ENCODE measurements at regions not wholly inside any gene's neighbourhood (a gene's known extent, or its start where the extent isn't known, plus 50 kb on each side); places are given as distances from the start of the nearest gene placed in this dataset.

DNA sequence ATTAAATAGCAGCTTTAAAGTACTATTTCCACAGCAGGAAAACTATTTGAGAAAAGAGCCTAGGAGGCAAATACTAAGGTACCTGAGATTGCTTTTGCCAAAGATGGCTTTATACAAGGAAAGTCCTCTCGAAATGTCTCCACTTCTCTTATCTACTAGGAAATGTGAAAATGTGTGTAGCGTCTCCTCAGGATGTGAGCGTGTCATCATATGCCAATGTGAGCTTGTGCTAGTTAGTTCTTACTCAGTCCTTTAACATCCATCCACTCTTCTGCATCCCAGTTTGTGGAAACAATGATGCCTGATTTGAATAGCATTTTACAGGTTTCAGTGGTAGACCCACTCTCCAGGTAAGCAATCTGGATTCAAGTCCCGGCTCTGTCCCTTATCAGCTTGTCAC is 421.0 kb downstream of the DYNC2H1 start:
- DNase-seq (ENCODE audit: low read depth in 3 of 3, low spot score in 1 of 3) = no peak

DNA sequence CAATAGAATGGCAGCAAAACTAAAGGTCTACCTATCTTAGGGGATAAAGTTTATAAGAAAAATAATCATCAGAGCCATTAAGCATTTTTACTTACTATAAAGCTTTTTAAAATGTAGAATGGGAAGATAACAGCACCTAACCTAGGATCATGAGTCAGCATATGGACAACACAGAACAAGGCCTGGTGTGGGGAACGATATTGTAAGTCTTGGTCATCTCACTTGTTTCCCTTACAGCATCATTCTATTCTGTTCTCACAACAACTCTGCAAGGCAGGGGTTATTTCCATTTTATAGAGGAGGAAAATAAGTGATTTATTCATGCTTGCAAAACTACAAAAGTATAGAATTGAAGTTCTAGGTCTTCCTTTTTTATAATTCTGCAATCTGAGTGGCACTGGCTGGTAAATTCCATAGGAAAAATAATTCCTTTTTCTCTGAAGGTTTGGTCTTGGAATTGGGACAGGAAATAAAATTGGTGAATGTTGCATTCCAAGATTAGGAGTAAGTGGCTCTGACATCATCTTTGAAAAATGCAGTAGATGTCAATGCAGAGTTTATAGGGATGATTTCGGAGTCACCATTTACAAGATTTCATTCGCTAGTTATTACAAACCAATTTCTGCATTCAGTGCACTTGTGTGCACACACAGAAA is 423.0 kb downstream of the DYNC2H1 start:
- no peak for DNase-seq (ENCODE audit: low read depth in 3 of 3, low spot score in 1 of 3)

DNA sequence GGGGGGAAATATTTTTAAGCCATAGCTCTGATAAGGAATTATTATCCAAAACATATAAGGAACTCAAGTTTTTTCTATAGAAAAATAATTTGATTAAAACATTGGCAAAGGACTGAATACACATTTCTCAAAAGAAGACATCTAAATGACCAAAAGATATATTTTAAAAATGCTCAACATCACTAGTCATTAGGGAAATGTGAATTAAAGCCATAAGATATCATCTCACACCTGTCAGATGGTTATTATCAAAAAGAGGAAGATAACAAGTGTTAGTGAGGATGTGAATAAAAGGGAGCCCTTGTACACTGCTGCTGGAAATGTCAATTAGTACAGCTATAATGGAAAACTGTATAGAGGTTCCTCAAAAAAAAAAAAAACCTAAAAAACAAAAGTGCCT is 425.0 kb downstream of the DYNC2H1 start:
- DNase-seq (ENCODE audit: low read depth in 3 of 3, low spot score in 1 of 3) = no peak

DNA sequence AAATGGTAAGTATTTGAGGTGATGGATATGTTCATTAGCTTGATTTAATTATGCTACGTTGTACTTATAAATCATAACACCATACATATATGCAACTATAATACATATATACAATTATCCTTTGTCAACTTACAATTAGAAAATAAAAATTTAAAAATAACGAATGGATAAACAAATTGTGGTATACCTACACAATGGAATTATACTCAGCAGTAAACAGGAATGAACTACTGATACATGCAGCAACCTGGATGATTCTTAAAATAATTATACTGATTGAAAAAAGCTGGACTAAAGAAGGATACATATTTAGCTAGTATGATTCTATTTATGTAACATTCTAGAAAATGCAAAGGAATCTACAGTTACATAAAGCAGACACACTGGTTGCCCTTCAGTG is 425.7 kb downstream of the DYNC2H1 start:
- DNase-seq (ENCODE audit: low read depth in 3 of 3, low spot score in 1 of 3) = no peak

DNA sequence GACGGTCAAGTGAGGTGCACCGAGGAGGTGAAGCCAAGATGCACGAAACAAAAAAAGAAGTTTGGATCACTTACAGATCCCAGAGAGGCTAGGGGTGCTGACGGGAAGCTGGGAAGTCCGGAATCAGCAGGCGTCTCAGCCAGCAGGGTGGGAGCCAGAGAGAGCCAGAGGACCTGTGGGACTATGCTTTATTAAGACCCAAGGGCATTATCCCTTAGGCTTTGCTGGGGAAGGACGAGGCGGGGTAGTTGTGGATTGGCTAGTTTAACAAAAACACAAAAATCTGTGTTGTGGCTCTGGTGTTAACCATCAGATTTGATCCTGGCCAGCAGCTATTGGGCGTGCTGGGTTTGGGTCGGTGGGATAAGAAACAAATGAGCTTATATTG is 427.1 kb downstream of the DYNC2H1 start:
- DNase-seq (ENCODE audit: low read depth in 3 of 3, low spot score in 1 of 3) = no peak

DNA sequence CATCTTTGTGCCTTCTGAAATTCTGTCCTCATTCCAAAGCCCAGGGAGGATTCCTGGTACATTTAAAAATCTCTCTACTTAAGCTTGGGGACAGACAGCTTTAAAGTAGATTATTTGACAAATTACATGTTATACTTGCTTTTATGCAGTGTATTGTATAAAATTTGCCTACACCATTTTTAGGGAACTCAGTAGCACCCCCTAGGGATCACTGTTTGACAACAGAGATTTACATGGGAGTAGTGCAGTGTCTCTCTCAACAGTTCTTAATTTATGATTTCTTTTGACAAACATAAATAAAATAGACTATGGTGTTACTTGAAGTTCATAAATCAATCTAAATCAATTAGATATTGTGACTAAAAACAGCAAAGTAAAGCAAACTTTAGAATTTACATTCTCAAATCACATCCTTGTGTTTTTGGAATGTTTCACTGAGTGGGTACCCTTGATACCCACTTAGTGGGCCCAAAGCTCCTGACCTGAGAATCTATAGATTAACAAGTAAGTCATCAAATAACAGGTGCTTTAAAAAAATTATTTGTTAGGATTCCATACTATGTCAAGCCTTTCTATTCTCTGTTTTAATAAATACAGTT is 428.8 kb downstream of the DYNC2H1 start:
- no peak for DNase-seq (ENCODE audit: low read depth in 3 of 3, low spot score in 1 of 3)

DNA sequence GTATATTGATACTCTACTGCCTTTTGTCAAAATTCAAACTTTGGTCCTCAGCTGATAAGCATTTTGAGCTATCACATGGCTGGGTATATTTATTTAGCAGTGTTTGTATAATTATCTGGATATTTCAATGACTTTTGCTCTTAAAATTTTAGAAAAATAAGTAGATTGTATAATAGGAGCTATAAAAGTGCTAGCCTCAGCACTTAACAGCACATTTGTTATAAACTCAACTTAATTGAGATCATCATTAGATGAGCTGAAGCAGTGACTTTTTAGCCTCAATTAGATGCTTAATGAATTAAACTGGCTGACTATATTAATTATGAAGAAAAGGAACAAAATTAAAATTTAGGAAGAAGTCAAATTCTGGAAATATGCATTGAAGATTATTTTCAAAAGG is 429.9 kb downstream of the DYNC2H1 start:
- DNase-seq (ENCODE audit: low read depth in 3 of 3, low spot score in 1 of 3) = no peak

DNA sequence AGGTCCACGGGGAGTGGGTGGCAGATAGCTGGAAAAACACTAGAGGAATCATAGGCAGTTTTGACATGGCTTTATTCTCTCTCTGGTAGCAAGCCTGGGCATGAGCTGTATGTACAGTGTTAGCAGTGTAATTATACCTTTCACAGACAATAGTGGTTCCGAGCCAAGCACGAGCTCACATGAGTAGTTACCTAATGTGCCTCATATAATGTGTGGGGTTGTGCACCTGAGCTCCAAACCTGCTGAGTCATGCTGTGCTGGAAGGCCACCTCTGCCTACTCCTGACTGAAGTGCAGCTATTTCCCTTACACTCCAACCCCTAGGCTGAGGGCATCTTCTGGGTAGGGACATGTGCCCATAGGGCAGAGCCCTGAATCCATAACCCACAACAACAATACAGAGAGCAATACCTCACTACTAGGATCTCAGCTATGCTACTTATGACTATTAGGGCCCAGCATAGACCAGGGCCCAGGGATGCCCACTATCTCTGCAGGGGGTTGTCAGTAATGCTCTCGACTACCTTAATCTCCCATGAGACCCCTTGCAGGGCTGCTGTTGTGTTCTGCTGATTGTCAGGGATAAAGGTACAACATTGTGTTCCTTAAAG is 432.1 kb downstream of the DYNC2H1 start:
- DNase-seq (ENCODE audit: low read depth in 3 of 3, low spot score in 1 of 3) = no peak

DNA sequence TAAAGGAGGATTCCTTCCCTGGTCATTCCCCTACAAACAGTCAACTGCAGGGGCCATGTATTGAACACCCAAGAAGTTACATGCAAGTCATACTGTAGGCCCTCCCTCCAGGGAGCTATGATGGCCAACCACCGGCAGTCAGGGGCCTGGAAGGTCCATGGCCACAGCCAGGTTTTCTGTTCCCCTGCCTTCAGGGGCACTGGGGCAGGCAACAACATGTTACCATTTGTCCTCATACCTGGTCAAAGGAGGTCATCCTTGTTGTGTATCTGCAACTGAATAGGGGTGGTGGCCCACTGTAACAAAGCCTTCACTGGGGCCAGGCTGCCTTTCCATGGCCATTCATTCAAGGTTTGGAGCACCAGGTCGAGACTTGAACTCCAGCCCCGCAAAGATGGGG is 433.6 kb downstream of the DYNC2H1 start:
- DNase-seq (ENCODE audit: low read depth in 3 of 3, low spot score in 1 of 3) = no peak

DNA sequence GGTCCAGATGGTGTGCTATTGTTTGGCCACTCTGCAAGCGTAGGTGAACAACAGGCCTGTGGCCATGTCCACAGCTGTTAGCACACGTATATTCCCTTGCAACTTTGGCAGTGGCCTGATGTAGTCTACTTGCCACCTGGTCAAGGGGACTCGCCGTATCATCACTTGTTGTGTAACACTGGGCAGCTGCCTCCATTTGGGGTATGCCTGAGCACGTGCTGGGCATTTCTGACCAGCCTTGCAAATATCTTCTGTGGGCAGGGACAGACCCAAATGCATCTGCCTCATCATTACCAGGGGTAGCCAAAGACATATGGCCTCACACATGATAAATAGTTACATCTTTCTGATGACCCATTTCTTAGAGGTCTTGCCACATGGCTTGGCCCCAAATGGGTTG is 434.2 kb downstream of the DYNC2H1 start:
- DNase-seq (ENCODE audit: low read depth in 3 of 3, low spot score in 1 of 3) = no peak

DNA sequence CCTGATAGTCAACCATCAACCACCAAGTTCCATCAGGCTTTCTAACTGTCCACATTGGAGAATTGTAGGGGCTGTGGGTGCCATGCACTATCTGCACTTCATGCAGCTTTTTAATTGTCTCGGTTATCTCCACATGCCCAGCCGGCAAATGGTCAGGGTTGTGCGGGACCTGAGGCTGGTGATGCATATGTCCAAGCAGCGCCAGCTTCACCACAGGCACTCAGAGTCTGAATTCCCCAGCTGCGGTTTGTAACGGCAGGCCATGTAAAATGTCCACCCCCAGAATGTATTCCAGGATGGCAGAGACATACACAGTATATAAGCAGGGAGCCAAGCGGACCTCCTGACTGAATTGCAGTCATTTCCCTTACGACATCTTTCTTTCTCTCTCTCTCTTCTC is 435.6 kb downstream of the DYNC2H1 start:
- DNase-seq (ENCODE audit: low read depth in 3 of 3, low spot score in 1 of 3) = no peak

DNA sequence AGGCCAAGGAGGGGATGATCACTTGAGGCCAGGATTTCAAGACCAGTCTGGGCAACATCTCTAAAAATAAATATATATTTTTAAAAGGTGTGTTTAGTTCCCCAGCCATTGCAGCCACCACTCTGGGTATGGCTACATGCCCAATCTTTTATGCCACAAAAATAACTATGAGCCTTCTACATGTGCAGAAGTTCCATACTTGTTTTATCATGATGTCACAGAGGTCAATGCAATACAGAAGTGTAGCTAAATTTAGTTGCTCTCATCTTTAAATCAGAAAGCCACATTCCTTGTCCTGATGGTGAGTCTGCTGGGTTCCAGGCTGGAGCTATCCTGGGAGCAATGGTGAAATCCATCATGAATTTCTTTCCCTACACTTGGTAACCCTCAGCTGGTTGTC is 436.3 kb downstream of the DYNC2H1 start:
- no peak for DNase-seq (ENCODE audit: low read depth in 3 of 3, low spot score in 1 of 3)

DNA sequence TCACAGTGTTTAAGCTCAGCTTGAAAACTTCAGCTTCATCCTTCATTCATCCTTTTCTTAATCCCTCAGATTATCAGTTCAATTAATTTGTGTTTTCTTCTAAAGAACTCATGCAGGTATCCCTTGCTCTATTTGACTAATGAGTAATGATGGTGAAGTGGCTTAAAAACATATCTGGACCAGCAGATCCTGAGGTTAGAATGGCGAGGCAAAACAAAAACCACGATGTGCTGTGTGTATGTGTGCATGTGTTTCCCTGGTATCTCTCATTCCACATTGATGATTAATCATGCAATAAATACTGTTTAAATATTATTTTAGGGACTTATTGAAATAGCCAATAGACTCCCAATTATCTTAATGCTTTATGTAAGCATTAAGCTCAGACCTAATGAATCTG is 437.0 kb downstream of the DYNC2H1 start:
- DNase-seq (ENCODE audit: low read depth in 3 of 3, low spot score in 1 of 3) = no peak

DNA sequence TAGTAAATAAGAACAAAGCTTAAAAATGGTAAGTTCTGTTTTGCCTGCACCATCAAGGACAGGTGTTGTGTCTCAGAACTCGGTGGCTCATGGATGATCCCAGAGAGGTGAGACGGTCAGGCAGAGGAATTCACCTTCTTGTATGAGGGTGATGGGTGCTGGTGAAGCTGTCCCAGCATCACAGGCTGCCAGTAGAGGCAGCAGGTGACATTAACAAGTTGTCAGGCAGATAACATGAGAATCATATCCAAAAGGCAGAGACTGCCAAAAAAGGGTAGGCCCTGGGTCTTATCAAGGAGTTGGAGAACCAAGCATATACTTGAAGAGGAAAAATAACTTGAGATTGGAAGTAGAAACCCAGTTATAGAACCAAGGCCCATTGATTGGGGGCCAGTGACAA is 437.8 kb downstream of the DYNC2H1 start:
- DNase-seq (ENCODE audit: low read depth in 3 of 3, low spot score in 1 of 3) = no peak

DNA sequence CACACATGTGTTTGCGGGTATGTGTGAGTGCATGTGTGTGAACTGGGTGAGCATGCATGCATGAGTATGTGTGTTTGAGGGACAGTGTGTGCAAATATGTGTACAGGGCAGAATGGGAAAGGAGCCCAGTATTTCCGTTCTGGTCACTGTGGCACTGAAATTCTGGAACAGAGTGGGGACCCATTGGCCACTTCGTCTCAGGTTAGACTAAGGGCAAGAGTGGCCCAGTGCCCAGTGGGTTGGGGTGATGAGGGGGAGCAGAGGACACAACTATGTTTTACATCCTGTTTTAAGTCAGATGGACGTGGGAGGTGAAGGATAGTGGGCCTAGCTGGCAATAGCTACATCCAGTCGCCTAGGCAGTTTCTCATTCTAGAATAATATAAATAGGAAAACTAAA is 438.5 kb downstream of the DYNC2H1 start:
- no peak for DNase-seq (ENCODE audit: low read depth in 3 of 3, low spot score in 1 of 3)

DNA sequence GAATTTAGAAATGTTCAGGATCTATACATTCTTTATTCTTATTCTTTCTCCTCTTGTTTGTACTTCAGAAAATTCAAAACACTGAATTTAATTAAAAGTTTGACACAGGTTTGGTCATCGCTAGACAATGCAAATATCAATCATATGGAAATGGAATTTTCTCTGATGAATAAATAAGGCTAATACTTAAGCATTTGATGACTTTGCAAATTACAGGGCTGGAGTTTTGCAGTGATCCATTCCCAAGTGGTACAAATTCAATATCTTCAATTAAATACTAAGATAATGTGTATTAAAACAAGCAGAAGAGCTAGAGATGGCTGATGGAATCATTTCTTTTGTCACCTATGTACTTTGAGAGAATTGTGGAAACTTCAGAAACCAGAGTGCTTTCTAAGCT is 439.6 kb downstream of the DYNC2H1 start:
- no peak for DNase-seq (ENCODE audit: low read depth in 3 of 3, low spot score in 1 of 3)

DNA sequence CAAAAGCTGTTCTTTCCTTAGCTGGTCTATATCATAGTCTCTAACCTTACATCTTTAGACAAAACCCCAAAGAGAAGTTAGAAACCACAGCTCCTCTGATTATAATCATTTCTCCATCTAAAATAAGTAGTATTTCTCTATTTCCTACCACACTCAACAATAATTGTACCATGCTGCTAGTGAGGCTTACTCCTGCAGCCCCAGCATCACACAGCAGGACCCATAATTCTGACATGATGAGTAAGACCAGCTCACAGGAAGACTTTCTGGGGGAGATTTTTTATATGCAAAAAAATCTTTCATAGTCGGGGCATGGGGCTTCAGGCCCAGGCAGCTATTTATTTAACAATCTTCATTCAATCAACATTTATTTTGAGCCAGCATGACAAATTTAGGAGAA is 441.6 kb downstream of the DYNC2H1 start:
- DNase-seq (ENCODE audit: low read depth in 3 of 3, low spot score in 1 of 3) = no peak

DNA sequence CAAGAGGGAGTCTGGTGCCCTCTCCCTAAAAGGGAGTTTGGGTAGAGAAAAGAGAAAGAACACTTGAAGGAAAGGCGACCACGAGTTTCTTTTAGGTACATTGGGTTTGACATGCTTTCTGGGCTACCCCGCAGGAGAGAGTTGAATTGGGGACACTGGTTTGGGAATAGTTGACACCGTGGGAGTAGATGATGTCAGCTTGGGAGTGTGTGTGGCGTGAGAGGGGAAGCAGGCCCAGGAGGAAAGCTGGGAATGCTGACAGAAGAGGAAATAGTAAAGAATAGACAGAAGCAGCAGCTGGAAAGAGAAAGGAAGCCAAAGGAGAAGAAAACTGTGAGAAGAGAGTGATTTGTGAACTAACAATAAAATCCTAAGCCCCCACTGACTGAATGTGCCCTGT is 442.9 kb downstream of the DYNC2H1 start:
- DNase-seq (ENCODE audit: low read depth in 3 of 3, low spot score in 1 of 3) = no peak

DNA sequence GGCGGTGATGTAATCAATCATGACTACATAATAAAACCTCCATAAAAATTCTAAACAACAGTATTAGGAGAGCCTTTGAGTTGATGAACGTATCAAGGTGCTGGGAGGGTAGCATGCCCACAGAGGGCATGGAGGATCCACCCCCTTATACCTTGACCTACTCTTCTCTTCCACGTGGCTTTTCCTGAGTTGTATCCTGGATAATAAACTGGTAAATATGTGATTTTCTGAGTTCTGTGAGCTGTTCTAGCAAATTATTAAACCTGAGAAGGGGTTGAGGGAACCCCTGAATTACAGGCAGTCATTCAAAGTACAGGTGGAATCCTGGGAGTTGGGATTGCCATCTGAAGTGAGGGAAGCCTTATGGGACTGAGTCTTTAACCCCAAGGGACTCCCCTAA is 446.9 kb downstream of the DYNC2H1 start:
- no peak for DNase-seq (ENCODE audit: low read depth in 3 of 3, low spot score in 1 of 3)

DNA sequence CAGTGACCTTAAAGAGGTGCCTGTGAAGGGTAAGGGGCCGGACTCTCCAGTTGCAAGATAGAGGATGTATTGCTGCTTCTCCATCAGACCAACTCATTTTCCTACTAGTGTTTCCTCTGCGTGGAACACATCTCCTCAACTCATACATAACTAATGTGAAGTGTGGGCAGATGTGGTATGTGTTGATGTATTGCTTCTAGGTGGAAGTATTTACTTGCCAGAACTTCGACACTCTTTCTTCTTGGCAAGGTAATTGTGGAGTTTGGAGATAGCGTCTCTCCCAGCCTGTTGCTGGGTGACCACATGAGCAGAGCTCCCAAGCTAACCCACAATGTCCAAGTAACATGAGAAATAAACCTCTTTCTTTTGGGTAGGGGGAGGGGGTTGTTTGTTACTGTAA is 456.9 kb downstream of the DYNC2H1 start:
- DNase-seq (ENCODE audit: low read depth in 3 of 3, low spot score in 1 of 3) = no peak

DNA sequence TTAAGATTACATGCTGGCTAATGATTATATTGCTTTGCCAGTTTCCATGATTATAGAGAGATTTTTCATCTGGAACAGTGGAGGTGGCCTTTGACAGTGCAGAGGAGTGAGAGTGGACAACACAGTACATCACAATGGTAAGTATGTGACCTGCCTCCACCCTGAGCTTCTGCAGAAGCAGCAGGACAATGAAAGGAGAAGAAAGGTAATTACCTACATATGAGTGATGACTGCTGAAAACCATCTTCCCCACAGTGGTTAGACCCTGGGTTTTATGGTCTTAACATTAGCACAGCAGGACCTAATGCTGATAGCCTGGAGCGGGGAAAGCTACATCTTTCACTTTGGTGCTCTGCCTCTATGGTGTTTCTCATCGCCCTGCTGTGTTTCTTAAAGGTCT is 454.7 kb upstream of the DDI1 start:
- DNase-seq (ENCODE audit: low read depth in 3 of 3, low spot score in 1 of 3) = no peak

DNA sequence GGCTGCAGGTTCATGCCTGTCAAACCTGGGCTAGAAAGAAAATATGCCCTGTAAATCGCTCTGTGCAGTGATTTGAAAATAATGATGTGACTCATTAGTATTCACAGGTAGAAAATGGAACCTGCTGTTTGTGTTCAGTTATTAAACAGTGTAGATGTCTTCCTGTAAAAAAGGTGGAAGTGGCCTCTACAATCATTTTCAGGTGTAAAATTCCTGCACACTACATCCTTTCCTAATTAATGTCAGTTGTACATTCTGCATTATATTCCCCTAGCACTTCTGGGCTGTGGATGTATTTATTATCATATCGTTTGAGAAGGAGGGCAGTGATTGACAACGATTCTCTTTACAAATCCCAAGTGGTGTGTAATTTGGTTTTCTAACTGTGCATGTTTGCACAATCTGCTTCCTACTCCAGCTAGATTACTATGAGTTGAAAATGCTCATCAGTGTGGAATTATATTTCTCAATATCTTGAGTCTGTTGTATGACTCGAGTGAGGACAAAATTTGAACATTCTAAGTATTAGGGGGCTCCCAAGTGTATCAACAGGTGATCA is 454.0 kb upstream of the DDI1 start:
- DNase-seq (ENCODE audit: low read depth in 3 of 3, low spot score in 1 of 3) = no peak

DNA sequence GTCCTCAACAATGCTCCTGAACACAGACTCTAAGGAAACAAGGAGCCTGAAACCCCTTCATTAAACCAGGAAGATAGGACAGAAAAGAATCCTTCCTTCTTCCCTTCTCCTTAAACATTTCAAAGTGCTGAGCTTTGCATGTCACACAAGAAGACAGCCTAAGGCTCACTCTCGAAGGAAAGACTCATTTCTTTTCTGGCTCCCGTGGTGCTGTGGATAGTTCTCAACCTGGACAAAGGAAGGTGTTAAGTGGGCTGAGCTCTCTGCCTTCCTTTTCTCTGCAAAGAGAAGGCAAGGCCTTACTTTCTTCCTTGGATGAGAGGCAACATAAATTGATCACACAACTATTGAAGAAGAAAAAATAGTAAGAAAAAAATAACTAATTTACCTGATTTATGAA is 452.4 kb upstream of the DDI1 start:
- no peak for DNase-seq (ENCODE audit: low read depth in 3 of 3, low spot score in 1 of 3)
